ENCODE measurements at regions not wholly inside any gene's neighbourhood (a gene's known extent, or its start where the extent isn't known, plus 50 kb on each side); places are given as distances from the start of the nearest gene placed in this dataset.

DNA sequence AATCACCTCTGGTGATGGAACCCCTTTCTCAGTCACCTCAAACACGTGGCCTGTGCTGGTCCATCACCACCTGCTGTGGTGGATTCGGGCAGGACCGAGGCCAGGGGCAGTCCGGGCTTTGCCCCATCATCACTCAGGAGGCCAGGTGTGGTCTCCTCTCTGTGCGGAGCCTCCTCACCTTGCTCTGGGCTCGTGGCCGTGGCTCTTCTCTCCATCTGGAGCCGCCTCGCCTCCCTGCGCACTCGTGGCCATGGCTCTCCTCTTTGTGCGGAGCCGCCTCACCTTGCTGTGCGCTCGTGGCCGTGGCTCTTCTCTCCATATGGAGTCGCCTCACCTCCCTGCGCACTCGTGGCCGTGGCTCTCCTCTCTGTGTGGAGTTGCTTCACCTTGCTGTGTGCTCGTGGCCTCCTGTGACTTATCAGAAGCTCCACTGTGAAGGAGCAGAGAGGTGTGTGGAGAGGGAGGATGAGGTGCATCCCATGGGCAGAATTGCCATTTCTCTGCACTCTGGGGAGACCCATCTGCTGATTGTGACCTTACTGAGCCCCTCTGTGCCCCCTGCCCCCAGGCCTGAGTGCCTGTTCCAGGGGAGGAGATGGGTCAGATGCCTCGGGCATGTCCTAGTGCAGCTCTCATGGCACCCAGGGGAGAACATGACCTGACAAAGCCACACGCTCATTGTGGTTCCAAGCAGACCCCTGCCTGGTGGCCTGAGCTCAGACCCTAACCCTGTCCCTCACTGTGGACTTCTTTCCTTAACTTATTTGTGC is 276.6 kb upstream of the IRX2 start:
- ChIA-PET CTCF (no interaction called here), POLR2A (no interaction called here)
- TF ChIP-seq L3MBTL2 (conservative IDR thresholded peaks at IDR 0.05), result no peak
- no peak for DNase-seq (ENCODE audit: extremely low spot score)

DNA sequence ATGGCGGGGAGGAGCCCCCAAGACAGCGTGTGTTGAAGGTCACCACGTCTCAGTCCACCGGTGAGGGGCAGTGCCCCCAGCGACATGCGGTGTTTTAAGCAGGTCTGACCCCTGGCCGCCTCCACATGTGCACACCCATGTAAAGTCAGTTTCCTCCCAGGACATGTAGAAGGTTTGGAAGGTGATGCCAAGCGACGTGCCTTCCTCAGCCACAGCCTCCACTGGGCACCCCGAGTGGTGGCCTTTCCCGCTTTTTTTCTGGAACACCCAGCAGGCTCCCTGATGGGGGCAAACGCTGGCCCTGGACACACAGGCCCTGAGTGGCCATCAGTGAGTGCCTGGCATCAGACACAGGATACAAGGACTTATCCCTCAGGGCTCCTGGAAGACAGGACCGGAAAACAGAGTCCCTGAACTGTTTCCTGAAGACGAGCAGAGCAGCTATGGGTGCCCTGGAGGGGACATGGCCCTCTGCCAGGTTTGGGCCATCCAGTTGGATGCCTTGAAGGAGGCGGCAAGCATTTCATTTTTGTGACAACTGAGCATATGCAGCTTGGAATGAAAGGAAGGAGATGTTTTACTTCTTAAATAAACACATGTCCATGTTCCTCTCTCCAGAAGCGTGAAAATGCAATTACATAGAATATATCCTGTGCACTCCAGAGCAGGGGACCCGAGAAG is 275.8 kb upstream of the IRX2 start:
- POLR2A ChIA-PET, result no interaction called here
- CTCF ChIA-PET, result no interaction called here
- no peak for TF ChIP-seq NFRKB (IDR thresholded peaks at IDR 0.05)
- no peak for TF ChIP-seq BHLHE40 (IDR thresholded peaks at IDR 0.05; ENCODE audit: borderline replicate concordance)
- TF ChIP-seq CTBP1 (IDR thresholded peaks at IDR 0.05; ENCODE audit: borderline replicate concordance), result no peak
- TF ChIP-seq ARNT (IDR thresholded peaks at IDR 0.05), result no peak
- TF ChIP-seq HDGF (IDR thresholded peaks at IDR 0.05; ENCODE audit: borderline replicate concordance), result no peak
- TF ChIP-seq TARDBP (IDR thresholded peaks at IDR 0.05), result no peak
- no peak for TF ChIP-seq ELF4 (IDR thresholded peaks at IDR 0.05)
- TF ChIP-seq L3MBTL2 (conservative IDR thresholded peaks at IDR 0.05), result no peak
- no peak for TF ChIP-seq ZNF384 (IDR thresholded peaks at IDR 0.05)
- TF ChIP-seq, protein P1, sequence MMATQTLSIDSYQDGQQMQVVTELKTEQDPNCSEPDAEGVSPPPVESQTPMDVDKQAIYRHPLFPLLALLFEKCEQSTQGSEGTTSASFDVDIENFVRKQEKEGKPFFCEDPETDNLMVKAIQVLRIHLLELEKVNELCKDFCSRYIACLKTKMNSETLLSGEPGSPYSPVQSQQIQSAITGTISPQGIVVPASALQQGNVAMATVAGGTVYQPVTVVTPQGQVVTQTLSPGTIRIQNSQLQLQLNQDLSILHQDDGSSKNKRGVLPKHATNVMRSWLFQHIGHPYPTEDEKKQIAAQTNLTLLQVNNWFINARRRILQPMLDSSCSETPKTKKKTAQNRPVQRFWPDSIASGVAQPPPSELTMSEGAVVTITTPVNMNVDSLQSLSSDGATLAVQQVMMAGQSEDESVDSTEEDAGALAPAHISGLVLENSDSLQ (IDR thresholded peaks at IDR 0.05), result no peak
- no peak for TF ChIP-seq FOXM1 (IDR thresholded peaks at IDR 0.05; ENCODE audit: borderline replicate concordance)
- TF ChIP-seq SP1 (IDR thresholded peaks at IDR 0.05), result no peak
- TF ChIP-seq SUZ12 (IDR thresholded peaks at IDR 0.05), result no peak
- TF ChIP-seq FOXA1 (IDR thresholded peaks at IDR 0.05), result no peak
- TF ChIP-seq FOXK2 (IDR thresholded peaks at IDR 0.05), result no peak
- no peak for TF ChIP-seq LEF1 (IDR thresholded peaks at IDR 0.05; ENCODE audit: borderline replicate concordance)
- no peak for DNase-seq (ENCODE audit: extremely low spot score)

DNA sequence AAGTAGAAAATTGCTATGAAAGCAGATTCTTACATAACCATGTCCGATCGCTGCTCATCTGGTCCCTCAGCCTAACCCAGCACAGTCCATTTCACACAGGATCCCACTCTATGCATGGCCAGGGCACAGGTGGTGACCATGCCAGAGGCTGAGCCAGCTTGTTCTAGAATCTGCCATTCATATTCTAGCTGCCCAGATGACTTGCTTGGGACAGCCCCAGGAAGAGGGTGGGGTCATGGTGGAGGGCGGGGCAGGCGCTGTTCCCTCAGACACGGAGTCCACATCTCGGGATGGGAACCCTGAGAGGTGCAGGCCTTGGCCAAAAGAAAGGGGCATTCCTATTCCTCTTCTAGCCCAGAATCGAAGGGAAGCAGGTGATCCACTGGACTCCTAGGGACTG is 275.2 kb upstream of the IRX2 start:
- DNase-seq (ENCODE audit: extremely low spot score), result no peak
- ChIA-PET POLR2A (no interaction called here), CTCF (no interaction called here)
- TF ChIP-seq TARDBP (IDR thresholded peaks at IDR 0.05), result no peak

DNA sequence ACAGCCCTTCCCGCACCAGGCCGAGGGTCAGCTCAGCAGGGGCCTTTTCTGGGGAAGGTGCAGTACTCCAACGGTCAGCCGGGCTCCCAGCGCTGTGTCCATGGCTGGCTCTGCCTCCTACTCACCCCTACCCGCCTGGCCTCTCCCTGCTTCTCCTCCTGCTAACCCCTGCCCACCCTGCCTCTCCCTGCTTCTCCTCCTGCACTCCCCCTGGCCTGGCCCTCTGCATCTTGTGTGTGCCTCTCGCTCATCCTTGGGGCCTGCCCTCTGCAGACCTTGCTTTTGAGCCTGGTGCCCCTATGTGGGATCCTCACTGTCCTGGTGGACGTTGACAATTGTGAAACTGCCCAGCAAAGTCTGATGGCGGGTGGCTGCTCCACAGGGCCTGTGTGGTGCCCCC is 274.6 kb upstream of the IRX2 start:
- ChIA-PET POLR2A (no interaction called here), CTCF (no interaction called here)
- TF ChIP-seq ARNT (IDR thresholded peaks at IDR 0.05), result no peak
- TF ChIP-seq HDGF (IDR thresholded peaks at IDR 0.05; ENCODE audit: borderline replicate concordance), result no peak
- TF ChIP-seq ELF4 (IDR thresholded peaks at IDR 0.05), result no peak
- TF ChIP-seq L3MBTL2 (conservative IDR thresholded peaks at IDR 0.05), result no peak
- TF ChIP-seq NFRKB (IDR thresholded peaks at IDR 0.05), result no peak
- no peak for TF ChIP-seq BHLHE40 (IDR thresholded peaks at IDR 0.05; ENCODE audit: borderline replicate concordance)
- TF ChIP-seq FOXM1 (IDR thresholded peaks at IDR 0.05; ENCODE audit: borderline replicate concordance), result no peak
- no peak for TF ChIP-seq CTBP1 (IDR thresholded peaks at IDR 0.05; ENCODE audit: borderline replicate concordance)
- TF ChIP-seq SUZ12 (IDR thresholded peaks at IDR 0.05), result no peak
- TF ChIP-seq, protein P1 (IDR thresholded peaks at IDR 0.05), result no peak
- no peak for TF ChIP-seq LEF1 (IDR thresholded peaks at IDR 0.05; ENCODE audit: borderline replicate concordance)
- no peak for TF ChIP-seq SP1 (IDR thresholded peaks at IDR 0.05)
- TF ChIP-seq FOXA1 (IDR thresholded peaks at IDR 0.05), result no peak
- TF ChIP-seq TARDBP (IDR thresholded peaks at IDR 0.05), result no peak
- no peak for TF ChIP-seq ZNF384 (IDR thresholded peaks at IDR 0.05)
- no peak for TF ChIP-seq FOXK2 (IDR thresholded peaks at IDR 0.05)
- DNase-seq (ENCODE audit: extremely low spot score), result no peak

DNA sequence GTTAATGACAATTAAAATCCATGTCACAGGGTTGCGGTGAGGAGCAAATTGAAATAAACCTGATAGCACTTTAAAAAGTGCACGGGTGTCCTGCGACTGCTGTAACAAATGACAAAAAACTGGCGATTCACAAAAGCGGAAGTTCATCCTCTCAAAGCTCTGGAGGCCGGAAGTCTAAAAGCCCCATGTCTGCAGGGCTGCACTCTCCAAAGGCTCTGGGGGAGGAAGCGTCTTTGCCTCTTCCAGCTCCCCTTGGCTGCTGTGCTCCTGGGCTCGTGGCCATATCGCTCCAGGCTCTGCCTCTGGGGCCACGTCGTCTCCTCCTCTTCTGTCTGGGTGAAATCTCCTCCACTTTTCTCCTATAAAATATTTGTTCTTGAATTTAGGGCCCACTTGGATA is 273.9 kb upstream of the IRX2 start:
- CTCF ChIA-PET, result no interaction called here
- DNase-seq (ENCODE audit: extremely low spot score), result no peak
- TF ChIP-seq ELF4 (IDR thresholded peaks at IDR 0.05), result no peak
- TF ChIP-seq, protein P1 (IDR thresholded peaks at IDR 0.05), result no peak
- TF ChIP-seq FOXM1 (IDR thresholded peaks at IDR 0.05; ENCODE audit: borderline replicate concordance), result no peak
- TF ChIP-seq SP1 (IDR thresholded peaks at IDR 0.05), result no peak
- no peak for TF ChIP-seq ZNF384 (IDR thresholded peaks at IDR 0.05)
- no peak for TF ChIP-seq FOXK2 (IDR thresholded peaks at IDR 0.05)
- POLR2A ChIA-PET, result no interaction called here

DNA sequence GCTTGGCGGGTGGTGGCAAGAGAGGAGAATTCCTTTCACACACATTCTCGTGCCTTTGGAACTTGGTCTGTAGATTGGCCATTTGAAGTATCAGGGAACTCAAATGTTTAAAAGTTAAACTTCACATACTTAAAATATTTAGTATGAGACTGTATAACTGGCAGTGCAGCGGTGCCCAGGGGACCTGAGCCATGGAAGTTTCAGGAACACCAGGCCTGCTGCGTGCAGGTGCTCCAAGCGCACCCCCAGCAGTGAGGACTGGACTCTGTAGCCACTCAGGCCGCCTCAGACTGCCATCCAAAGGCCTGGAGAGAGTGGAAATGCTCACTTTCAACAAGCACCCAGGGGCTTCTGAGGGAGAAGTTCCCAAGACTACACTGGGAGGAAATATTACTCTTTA is 273.5 kb upstream of the IRX2 start:
- TF ChIP-seq FOXA1 (IDR thresholded peaks at IDR 0.05) (no peak), ZNF384 (IDR thresholded peaks at IDR 0.05) (no peak), LEF1 (IDR thresholded peaks at IDR 0.05; ENCODE audit: borderline replicate concordance) (no peak), BHLHE40 (IDR thresholded peaks at IDR 0.05; ENCODE audit: borderline replicate concordance) (no peak), ELF4 (IDR thresholded peaks at IDR 0.05) (no peak), TARDBP (IDR thresholded peaks at IDR 0.05) (no peak), FOXK2 (IDR thresholded peaks at IDR 0.05) (no peak), NFRKB (IDR thresholded peaks at IDR 0.05) (no peak), SP1 (IDR thresholded peaks at IDR 0.05) (no peak), L3MBTL2 (conservative IDR thresholded peaks at IDR 0.05) (no peak), CTBP1 (IDR thresholded peaks at IDR 0.05; ENCODE audit: borderline replicate concordance) (no peak), HDGF (IDR thresholded peaks at IDR 0.05; ENCODE audit: borderline replicate concordance) (no peak), FOXM1 (IDR thresholded peaks at IDR 0.05; ENCODE audit: borderline replicate concordance) (no peak), ARNT (IDR thresholded peaks at IDR 0.05) (no peak), SUZ12 (IDR thresholded peaks at IDR 0.05) (no peak)
- TF ChIP-seq, protein P1 (IDR thresholded peaks at IDR 0.05), result no peak
- DNase-seq (ENCODE audit: extremely low spot score), result no peak
- ChIA-PET CTCF (no interaction called here), POLR2A (no interaction called here)

Data from HEK293T (cell line).